SW480 (cell line): ENCODE measurements at regions not wholly inside any gene's neighbourhood (a gene's known extent, or its start where the extent isn't known, plus 50 kb on each side); places are given as distances from the start of the nearest gene placed in this dataset.

Experiments
- DNase-seq: peaks from one replicate; pipeline ENCODE4 v3.0.0-alpha.2; 2016; ENCODE audit warnings: low spot score

- no peak for DNase-seq
Measured at GRCh38 chr2:67625178-67625577, 228.0 kb downstream of the ETAA1 start.

DNA sequence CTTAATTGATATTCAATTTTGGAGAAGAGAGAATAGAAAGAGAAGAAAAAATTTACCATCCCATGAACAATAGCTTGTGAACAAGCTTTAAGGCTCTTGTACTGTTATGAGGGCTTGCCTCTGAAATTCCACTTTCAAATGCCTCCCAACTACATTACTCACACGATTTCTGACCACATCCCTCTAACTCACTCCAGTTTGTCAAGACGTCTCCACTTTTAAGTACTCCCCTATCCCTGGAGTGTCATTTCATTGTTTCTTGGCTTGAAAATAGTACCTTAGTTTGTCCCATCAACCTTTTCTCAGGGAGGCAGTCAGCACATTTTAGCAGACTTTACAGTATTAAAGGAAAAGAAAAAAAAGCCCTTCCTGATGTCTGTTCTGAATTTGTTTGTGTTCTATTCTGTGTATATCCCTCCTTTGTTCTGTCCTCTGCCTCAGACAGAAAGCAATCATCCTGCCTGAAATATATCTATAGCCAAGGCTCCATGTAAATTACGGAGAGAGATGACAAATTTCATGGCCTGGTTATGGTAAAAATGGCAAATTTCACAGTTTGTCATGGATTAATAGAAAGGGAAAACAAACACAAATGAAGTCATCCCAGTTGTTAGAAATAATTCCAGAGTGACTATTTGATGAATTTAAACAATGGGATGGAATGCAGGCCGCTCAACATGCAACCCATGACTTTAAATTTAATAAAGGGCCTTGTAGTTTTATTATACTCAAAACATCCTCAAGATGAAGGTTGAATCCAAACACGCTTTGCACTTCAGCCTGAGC, 228.8 kb downstream of the ETAA1 start:
- DNase-seq = no peak

- peak; percentile 9 for DNase-seq
Measured at GRCh38 chr2:67626656-67627055, 229.5 kb downstream of the ETAA1 start.

DNA sequence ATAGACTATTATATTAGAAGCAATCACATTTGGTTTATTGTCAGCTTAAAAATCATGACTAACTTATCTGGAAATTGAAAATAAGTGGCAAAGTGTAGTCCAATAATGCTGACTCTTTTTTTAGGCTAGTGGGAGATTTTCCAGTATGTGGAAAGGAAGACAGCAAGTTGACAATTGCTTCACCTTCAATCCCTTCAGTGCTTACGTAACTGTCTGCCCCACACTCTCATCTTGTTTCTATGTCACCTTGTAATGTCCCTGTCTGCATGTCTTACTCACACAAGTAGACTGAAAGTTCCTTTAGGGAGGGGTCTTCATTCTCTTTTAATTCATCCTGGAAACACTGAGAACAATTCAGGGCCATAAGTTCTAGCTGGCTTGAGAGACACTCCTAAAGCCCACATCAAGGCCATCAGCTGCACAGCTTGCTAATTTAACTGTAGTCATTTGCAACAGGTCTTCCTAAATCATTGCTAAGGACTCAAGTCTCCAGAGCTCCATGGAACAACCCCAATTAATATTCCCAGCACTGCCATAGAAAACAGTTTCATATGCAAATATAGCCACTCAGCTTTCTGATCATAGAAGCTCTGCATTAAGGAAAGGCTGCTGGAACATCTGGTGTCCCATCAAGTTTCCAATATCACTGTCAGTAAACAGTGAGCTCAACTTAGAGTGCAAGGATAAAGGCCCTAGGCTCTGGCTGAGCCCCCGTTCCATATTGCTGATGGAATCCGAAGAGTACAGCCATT, 230.5 kb downstream of the ETAA1 start:
- no peak for DNase-seq

- no peak for DNase-seq
Measured at GRCh38 chr2:67628892-67629291, 231.8 kb downstream of the ETAA1 start.

- no peak for DNase-seq
Measured at GRCh38 chr2:67631483-67631882, 234.3 kb downstream of the ETAA1 start.

DNA sequence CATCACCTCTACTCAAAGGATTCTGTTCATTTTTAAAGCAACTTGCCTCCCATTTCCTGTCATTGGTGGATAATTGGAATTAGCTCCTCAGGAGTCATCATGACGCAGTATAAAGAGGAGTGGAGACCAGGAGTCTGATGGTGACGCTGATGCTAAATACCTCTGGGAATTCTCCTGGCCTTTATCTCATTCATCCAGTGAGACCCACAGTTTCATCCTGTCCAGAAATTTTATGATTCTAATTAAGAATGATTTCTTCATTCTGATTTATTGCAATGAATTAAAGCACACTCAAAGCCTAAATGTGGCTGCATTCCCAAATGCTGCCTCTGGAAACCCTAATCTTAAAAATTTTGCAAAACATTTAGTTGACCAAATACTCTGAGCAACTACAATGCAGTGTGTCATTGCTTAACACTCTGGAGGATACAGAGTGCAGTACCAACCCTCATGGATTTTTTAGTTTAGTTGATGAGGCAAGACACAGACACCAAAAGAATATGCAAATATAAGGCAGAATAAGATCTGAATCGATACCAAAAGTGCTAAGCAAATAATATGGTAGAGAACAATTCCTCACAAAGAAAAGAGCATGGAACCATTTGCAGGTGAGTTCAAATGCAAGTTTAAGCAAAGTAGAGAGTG, 236.2 kb downstream of the ETAA1 start:
- DNase-seq = no peak

DNA sequence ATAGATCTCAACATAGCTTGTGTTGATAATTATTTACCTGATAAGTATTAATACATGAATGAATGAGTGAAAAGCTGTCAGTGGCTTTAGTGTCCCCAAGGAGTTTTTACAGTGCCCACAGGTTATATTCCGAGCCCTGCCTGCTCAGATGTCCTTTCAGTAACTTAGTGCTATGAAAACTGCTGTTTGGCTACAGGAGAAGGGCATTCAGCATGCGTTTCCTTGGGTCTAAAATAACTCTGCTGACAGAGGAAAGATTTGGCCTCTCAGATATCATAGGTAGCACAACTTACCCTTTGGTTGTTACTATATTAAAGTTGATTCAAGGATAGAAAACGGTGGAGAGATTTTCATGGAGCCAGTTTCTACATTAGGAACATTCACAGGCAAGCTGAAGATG, 241.0 kb downstream of the ETAA1 start:
- no peak for DNase-seq

DNA sequence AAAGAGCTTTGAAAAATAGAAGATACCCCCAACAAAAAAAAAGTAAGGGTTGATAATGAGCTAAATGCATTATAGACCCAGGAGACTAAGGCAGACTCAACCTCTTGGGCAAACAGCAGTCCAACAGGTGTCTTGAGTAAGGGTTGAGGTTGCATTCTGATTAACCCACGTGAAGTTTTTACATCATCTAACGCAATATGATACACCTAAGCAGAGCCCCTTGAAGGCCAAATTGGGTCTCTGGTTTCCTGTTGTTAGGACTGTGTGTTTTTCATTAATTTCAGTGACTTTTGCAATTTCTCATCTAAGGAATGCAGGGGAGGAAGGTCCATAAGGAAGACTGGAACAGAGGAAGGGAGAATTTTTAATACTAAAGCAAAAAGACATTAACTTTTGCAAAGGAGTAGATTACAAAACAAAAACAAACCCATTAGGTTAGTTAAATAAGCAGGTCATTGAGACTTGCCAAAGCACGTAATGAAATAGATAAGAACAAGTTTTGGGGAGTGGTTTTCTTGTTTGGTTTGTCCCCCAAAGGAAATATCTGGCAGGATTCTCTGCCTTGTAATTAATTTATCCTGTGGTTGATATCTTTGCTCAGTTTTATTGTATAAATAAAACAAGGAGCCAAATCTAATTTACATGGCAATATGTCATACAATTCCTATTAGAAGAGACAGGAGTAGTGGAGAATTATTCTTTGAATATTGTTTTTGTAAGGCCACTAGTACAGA, 244.3 kb downstream of the ETAA1 start:
- DNase-seq = no peak

DNA sequence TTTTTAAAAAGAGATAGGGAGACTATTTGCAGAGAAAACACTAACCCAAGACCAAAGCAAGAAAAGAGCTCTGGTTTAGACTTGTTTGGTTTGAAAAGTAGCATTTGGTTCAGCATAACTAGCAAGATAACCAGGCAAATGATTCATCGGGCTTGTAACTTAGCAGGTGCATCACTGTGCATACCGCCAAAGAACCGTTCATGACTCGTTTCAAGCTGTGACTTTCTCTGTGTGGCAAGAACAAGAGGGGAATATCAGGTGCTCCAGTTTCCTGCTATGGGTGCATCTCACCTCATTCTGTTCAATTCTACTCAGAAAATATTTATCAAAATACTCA, 244.9 kb downstream of the ETAA1 start:
- DNase-seq = no peak

DNA sequence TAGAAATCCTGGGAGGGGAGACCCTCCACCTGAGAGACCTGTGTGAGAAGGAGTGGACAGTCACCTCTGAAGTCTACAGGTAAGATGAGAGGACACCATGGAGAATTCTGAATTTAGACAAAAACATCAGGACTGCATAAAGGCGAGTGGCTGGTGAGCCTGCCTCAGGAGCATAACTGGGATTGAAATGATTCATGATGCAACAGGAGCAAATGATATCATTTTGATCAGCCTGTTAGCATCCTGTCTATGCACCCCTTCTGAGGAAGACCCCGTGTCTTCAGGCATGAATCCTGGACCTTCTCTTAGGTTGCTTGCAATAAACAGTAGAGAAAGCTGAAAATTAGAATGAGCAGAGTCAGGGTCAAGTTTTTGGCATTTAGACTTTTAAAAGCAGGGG, 245.8 kb downstream of the ETAA1 start:
- no peak for DNase-seq

GRCh38 chr2:67645280-67646138, 248.4 kb downstream of the ETAA1 start:
- DNase-seq = no peak

DNA sequence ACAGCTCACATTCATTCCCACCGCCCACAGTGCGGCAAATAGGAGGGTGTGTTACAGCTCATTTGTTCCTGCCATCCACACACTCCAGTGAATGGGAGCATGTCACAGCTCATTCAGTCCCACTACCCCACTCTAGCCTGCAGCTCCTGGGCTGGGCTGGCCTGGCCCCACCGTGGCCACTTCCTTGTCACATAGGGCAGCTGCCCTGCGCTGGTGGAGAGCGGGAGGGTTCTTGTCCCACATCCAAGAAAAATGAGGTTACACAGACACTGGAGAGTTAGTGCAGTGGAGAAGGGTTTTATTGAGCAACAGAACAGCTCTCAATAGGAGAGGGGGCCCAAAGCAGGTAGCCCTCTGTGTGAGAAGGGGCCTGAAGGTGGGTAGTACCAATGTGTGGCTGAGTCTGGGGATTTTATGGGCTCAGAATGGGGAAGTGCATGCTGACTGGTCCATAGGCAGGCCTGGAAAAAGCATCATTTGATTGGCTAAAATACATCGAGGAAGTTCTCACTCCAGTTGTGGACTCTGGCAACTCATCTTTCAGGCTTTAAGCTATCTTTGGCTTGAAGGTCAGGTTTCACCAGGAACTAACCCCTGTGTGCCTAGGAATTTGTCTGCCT, 249.7 kb downstream of the ETAA1 start:
- no peak for DNase-seq

DNA sequence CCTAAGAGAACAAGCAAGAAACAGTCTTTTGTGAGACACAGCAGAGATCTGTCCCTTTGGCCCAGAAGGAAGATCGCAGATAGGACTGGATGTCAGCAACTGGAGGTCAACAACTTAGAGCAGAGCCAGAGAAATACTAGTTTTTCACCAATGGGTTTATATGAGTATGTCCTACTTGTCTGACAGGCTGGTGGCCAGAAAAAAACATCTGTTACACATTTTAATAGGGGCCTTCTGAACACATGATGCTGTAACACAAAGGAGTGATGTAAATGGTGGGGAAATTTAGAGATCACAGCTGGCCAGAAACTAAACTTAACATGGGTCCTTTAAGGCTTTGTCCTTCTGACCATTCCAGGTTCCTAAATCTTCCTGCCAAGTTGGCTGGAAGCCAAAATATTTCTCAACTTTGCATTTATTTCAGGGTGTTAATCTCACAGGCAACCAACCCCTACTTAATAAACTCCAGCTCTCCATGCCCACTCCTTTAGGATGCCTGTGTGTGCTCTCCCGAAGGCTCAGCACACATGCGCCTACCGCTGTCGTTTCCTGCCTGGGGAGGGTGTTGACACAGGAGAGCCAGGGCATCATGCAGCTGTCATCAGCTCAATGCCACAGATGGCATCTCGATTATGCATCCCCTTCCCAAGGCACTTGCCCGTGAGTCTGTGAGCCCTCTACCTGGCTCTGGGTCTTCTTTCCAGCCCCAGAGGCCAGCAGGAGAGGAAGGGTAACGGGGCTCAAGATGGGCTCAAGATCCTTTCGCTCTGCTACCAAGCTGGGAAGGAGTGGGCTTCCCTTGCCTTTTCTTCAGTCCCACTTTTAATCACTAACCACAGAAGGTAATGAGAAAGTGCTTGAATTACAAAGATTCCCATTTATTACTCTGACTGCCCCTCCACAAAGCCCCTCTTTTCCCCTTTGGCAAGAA, 252.5 kb downstream of the ETAA1 start:
- no peak for DNase-seq

DNA sequence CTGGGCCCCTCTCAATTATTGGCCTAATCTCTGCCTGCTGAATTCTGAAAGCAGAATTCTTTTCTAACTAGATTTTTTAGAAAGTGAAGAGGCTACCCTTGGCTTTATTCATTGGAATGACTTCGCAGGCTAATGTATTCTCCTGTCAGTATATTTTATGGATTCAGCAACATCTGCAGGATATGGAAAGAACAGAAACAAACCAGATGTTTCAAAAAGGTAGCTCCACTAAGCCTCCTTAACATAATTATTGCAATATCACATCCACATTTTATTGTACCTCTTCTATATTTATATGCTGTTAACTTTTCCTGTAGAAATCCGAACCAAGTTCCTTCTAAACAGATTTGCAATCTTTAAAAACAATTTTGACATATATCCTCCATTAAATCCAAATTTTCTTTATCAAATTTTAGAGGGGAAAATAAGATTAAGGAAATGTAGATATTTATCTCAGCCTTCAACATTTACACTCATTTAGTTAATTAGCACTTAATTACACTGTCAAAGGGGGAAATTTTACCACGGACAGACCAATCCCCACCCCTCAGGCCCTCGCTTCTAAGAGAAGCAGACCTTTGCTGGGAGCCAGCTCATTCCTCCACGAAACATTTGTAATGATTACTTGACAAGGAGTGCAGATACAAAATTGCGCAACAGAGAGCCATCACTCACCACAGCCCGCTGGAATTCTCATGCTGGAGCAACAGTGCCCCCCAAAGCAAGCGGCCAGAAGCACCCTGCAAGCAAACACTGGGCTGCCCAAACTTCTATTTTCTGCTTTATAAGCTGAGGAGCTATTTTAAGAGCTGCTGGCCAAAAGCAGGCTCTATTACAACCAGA, 253.4 kb downstream of the ETAA1 start:
- peak; percentile 83 for DNase-seq

GRCh38 chr2:67651565-67651964, 254.4 kb downstream of the ETAA1 start:
- no peak for DNase-seq

GRCh38 chr2:67652679-67653078, 255.5 kb downstream of the ETAA1 start:
- no peak for DNase-seq

GRCh38 chr2:67656875-67657274, 259.7 kb downstream of the ETAA1 start:
- DNase-seq = no peak

DNA sequence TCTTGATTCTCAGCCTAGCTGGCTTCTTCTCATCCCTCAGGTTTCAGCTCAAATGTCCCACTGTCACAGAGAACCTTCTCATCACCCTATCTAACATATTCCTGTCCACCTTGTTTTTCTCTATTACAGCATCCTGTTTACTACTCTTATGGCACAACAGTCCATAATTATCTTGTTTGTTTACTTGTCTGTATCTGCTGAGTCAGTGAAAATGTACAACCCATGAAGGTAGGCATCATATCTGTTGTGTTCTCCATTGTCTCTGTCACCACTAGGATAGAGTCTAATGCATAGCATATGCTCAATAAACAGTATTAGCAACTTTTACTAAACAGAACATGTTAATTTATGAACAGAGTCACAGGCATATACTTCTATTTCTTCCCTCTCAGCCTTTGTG, 261.7 kb downstream of the ETAA1 start:
- DNase-seq = no peak
